ENCODE measurements at regions not wholly inside any gene's neighbourhood (a gene's known extent, or its start where the extent isn't known, plus 50 kb on each side); places are given as distances from the start of the nearest gene placed in this dataset.

DNA sequence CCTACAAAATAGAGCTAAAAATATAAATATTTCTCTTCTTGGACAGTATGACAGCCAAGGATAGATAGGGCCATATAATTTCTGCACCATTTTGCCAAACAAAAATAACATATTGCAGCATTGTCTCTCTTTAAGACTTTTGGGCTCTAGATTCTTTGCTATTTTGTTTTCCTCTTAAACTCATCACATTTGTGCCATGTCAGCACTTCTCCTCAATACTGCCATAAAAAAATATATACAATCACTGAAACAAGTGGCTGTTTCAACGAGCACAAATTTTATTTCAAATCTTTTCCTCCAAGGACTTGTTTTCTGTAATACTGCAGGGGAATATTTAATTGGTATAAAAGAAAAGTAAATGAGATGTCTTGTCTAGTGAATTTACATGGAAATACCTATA is 1570.0 kb upstream of the NUDT12 start:
- DNase-seq (ENCODE audit: low read depth), result no peak
- no peak overlapping the region for H3K4me3 ChIP-seq (ENCODE audit: low read depth, low read length)
- TF ChIP-seq, protein P1, sequence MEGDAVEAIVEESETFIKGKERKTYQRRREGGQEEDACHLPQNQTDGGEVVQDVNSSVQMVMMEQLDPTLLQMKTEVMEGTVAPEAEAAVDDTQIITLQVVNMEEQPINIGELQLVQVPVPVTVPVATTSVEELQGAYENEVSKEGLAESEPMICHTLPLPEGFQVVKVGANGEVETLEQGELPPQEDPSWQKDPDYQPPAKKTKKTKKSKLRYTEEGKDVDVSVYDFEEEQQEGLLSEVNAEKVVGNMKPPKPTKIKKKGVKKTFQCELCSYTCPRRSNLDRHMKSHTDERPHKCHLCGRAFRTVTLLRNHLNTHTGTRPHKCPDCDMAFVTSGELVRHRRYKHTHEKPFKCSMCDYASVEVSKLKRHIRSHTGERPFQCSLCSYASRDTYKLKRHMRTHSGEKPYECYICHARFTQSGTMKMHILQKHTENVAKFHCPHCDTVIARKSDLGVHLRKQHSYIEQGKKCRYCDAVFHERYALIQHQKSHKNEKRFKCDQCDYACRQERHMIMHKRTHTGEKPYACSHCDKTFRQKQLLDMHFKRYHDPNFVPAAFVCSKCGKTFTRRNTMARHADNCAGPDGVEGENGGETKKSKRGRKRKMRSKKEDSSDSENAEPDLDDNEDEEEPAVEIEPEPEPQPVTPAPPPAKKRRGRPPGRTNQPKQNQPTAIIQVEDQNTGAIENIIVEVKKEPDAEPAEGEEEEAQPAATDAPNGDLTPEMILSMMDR (IDR thresholded peaks at IDR 0.05; ENCODE audit: low read depth, low read length, missing control alignments), result no peak

DNA sequence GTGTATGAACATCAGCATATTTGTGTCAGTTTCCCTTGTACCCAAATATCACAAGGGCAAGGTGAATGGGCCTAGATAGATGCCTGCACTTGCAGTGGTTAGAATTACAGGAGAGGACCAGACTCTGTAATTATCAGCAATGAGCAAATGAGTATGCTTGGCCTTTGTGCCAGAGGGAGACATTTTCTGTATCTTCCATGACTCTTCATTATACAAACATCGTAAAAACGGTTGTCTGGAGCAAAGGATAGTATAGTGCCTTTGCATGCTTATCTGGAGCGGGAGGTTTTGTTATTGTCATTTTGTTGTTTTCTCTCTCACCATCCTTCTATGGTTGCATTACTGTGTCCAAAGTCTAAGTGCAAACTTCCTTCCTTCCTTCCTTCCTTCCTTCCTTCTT is 1568.5 kb upstream of the NUDT12 start:
- TF ChIP-seq, protein P1 (IDR thresholded peaks at IDR 0.05; ENCODE audit: low read depth, low read length, missing control alignments), result no peak
- no peak overlapping the region for H3K4me3 ChIP-seq (ENCODE audit: low read depth, low read length)
- no peak for DNase-seq (ENCODE audit: low read depth)

DNA sequence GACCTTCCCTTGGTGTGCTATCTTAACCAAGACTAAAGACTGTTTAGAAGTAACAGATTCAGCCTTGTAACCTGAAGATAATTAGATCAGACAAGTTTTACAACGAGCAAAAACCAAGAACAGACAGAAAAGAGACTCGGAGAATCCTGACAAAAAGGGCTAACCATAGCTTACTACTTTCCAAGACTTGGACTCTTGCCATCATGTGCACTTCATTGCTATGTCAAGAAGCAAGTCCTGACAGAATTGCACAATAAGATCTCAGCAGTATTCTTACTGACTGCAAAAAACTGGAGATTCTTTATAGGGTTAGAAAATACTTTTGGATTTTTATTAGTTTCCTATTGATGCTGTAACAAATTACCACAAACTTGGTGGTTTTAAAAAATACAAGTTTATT is 1539.0 kb upstream of the NUDT12 start:
- TF ChIP-seq, protein P1 (IDR thresholded peaks at IDR 0.05; ENCODE audit: low read depth, low read length, missing control alignments), result no peak
- H3K4me3 ChIP-seq (ENCODE audit: low read depth, low read length), result no peak overlapping the region
- no peak for DNase-seq (ENCODE audit: low read depth)

GRCh38 chr5:105088961-105089360 is 1526.4 kb upstream of the NUDT12 start:
- no peak overlapping the region for H3K4me3 ChIP-seq (ENCODE audit: low read depth, low read length)
- DNase-seq (ENCODE audit: low read depth), result no peak
- TF ChIP-seq, protein P1 (IDR thresholded peaks at IDR 0.05; ENCODE audit: low read depth, low read length, missing control alignments), result no peak

DNA sequence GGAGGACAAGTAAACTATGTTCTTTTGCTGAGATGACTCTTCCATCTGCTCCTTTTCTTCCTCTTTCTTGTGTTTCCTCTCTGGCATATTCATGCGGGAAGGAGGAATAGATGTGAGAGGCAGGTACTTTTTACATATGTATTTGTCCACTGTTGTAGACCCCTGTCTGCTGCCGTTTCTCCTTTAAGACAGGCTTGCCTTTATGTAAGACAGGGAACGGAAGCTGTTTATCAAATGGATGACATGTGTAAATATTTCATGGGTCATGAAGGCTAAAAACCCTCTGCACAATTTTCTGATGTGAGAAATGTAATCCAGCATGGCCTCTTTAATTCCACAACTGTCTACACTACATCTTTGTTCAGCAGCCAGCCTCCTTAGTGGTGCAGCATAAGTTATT is 1525.5 kb upstream of the NUDT12 start:
- TF ChIP-seq, protein P1 (IDR thresholded peaks at IDR 0.05; ENCODE audit: low read depth, low read length, missing control alignments), result no peak
- DNase-seq (ENCODE audit: low read depth), result no peak

GRCh38 chr5:105057893-105058292 is 1495.3 kb upstream of the NUDT12 start:
- TF ChIP-seq, protein P1 (IDR thresholded peaks at IDR 0.05; ENCODE audit: low read depth, low read length, missing control alignments), result no peak
- no peak overlapping the region for H3K4me3 ChIP-seq (ENCODE audit: low read depth, low read length)
- DNase-seq (ENCODE audit: low read depth), result no peak

More for the DNA sequence above, 1525.5 kb upstream of the NUDT12 start:
- H3K4me3 ChIP-seq (ENCODE audit: low read depth, low read length), result no peak overlapping the region

DNA sequence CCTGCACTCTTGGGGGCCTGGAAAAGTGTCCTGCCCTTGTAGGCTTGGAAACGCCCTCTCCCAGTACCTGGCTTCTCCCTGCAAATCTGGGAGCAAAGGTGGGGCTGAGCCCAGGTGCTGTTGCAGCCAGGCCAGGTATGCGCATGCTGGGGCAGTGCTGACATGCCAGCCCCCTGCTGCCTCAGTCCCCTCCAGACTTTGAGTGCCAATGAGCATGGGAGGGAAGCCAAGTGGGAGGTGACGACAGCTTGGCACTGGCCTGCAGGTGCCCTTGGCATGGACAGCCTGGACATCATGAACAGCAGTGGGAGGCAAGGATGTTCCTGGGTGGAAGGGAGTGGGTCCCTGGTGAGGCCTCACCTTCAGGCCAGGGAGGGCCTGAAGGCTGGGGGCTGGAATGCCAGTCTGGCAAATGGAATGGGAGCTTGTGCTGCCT is 1494.4 kb upstream of the NUDT12 start:
- TF ChIP-seq, protein P1 (IDR thresholded peaks at IDR 0.05; ENCODE audit: low read depth, low read length, missing control alignments), result no peak
- DNase-seq (ENCODE audit: low read depth), result no peak
- H3K4me3 ChIP-seq (ENCODE audit: low read depth, low read length), result no peak overlapping the region

Data from GM12864 (cell line).